ENCODE measurements at regions not wholly inside any gene's neighbourhood (a gene's known extent, or its start where the extent isn't known, plus 50 kb on each side); places are given as distances from the start of the nearest gene placed in this dataset.

DNA sequence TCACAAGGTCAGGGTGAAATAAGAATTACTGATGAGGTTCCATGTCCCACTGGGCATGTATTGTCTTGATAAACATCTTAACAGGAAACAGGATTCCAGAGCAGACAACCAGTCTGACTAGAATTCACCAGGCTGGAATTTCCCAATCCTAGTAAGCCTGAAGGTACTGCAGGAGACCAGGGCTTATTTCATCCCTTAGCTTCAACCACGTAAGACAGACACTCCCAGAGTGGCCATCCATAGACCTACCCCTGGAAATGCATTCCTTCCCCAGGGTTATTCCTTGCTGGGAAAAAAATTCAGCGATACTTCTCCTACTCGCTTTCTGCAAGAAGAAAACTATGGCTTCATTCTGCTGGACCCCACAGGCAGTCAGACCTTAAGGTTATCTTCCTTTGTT, 785.4 kb downstream of the NR2F1-AS1 start:
- no peaks in the 10 kb centered on the region for H3K9me3 ChIP-seq (ENCODE audit: low read length)
- ChIA-PET POLR2A (interaction anchor here (0.8 kb wide), 1 partner anchor 19 kb away, joined by 3 read pairs; no protein-coding TSS in a partner anchor), CTCF (ENCODE audit: unreplicated experiment) (no interaction called here)
- BruUV-seq (replicated peaks): no TSS peak
- intact Hi-C loops (cut with micrococcal nuclease; ENCODE audit: unreplicated experiment): no loop called here
- no peak for DNase-seq (ENCODE audit: low spot score)
- no peak overlapping the region for H3K4me2 ChIP-seq (ENCODE audit: low read length)
- TF ChIP-seq, protein P1, sequence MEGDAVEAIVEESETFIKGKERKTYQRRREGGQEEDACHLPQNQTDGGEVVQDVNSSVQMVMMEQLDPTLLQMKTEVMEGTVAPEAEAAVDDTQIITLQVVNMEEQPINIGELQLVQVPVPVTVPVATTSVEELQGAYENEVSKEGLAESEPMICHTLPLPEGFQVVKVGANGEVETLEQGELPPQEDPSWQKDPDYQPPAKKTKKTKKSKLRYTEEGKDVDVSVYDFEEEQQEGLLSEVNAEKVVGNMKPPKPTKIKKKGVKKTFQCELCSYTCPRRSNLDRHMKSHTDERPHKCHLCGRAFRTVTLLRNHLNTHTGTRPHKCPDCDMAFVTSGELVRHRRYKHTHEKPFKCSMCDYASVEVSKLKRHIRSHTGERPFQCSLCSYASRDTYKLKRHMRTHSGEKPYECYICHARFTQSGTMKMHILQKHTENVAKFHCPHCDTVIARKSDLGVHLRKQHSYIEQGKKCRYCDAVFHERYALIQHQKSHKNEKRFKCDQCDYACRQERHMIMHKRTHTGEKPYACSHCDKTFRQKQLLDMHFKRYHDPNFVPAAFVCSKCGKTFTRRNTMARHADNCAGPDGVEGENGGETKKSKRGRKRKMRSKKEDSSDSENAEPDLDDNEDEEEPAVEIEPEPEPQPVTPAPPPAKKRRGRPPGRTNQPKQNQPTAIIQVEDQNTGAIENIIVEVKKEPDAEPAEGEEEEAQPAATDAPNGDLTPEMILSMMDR (conservative IDR thresholded peaks at IDR 0.05; ENCODE audit: low read length): no peak
- no peak for TF ChIP-seq EZH2phosphoT487 (IDR thresholded peaks at IDR 0.05; ENCODE audit: borderline replicate concordance, low read depth, low read length)
- H3K4me3 ChIP-seq (ENCODE audit: low read depth, low read length, poor library complexity, severe bottlenecking): no peak overlapping the region
- H3K79me2 ChIP-seq (ENCODE audit: insufficient read depth, low read depth, low read length): no peaks in the 10 kb centered on the region
- no peaks in the 10 kb centered on the region for H3K4me1 ChIP-seq (ENCODE audit: insufficient read depth, low read length, poor library complexity, severe bottlenecking)
- H2AFZ ChIP-seq (ENCODE audit: low read length): no peak overlapping the region
- no peak overlapping the region for H3K27ac ChIP-seq (ENCODE audit: low read depth, low read length, poor library complexity, severe bottlenecking)
- no peaks in the 10 kb centered on the region for H3K9me2 ChIP-seq (ENCODE audit: insufficient read depth, low read length)
- H4K20me1 ChIP-seq (ENCODE audit: insufficient read depth, low read length): no peaks in the 10 kb centered on the region
- no peaks in the 10 kb centered on the region for H3K36me3 ChIP-seq (ENCODE audit: insufficient read depth, low read length)

DNA sequence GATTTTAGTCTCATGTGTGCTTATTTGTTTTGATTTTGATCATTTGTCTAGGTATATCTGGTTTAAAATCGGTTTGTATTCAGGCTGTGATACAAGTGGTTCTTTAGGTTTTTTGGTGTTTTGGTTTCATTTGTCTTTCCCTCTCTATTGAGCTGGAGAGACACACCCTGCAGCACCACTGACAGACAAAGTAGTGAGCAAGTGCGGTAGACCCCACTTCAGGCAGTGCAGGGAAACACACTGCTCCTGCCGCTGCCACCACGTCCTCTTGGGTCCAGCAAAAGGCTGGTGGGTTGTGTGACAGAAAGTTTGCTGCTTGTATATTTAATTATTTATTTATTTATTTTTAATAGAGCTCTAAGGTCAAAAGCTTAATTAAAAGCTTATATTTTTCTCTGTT, 801.0 kb downstream of the NR2F1-AS1 start:
- H4K20me1 ChIP-seq (ENCODE audit: insufficient read depth, low read length): no peaks in the 10 kb centered on the region
- H3K4me1 ChIP-seq (ENCODE audit: insufficient read depth, low read length, poor library complexity, severe bottlenecking): no peaks in the 10 kb centered on the region
- no peaks in the 10 kb centered on the region for H3K9me3 ChIP-seq (ENCODE audit: low read length)
- TF ChIP-seq, protein P1 (conservative IDR thresholded peaks at IDR 0.05; ENCODE audit: low read length): no peak
- no peak for TF ChIP-seq EZH2phosphoT487 (IDR thresholded peaks at IDR 0.05; ENCODE audit: borderline replicate concordance, low read depth, low read length)
- H3K27ac ChIP-seq (ENCODE audit: low read depth, low read length, poor library complexity, severe bottlenecking): no peak overlapping the region
- intact Hi-C loops (cut with micrococcal nuclease; ENCODE audit: unreplicated experiment): no loop called here
- H3K9me2 ChIP-seq (ENCODE audit: insufficient read depth, low read length): no peaks in the 10 kb centered on the region
- no peak overlapping the region for H3K4me3 ChIP-seq (ENCODE audit: low read depth, low read length, poor library complexity, severe bottlenecking)
- no peaks in the 10 kb centered on the region for H3K79me2 ChIP-seq (ENCODE audit: insufficient read depth, low read depth, low read length)
- H3K4me2 ChIP-seq (ENCODE audit: low read length): no peak overlapping the region
- H3K36me3 ChIP-seq (ENCODE audit: insufficient read depth, low read length): no peaks in the 10 kb centered on the region
- CTCF ChIA-PET (ENCODE audit: unreplicated experiment): no interaction called here
- BruUV-seq (replicated peaks): no TSS peak
- no peak overlapping the region for H2AFZ ChIP-seq (ENCODE audit: low read length)
- DNase-seq (ENCODE audit: low spot score): no peak
- POLR2A ChIA-PET: no interaction called here

DNA sequence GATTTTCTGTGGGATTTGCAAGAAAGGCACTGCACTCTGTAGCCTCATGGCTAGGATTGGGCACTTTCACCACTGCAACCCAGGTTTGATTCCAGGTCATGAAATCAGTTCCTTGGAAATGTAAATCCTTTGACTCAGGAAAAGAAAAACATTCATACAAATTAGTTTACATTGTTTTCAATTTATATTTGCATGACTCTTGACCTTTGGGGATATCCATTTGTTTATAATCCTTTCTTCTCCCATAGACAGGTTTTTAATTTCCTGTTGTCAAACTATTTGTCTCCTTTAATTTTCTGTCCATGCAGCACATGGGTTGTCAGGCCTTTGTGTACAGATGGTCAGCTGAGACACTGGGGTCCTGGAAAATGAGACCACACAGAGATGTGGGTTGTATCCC, 801.5 kb downstream of the NR2F1-AS1 start:
- DNase-seq (ENCODE audit: low spot score): no peak
- Histone ChIP-seq H3K27ac (ENCODE audit: low read depth, low read length, poor library complexity, severe bottlenecking) (no peak overlapping the region), H4K20me1 (ENCODE audit: insufficient read depth, low read length) (no peaks in the 10 kb centered on the region), H3K36me3 (ENCODE audit: insufficient read depth, low read length) (no peaks in the 10 kb centered on the region), H3K79me2 (ENCODE audit: insufficient read depth, low read depth, low read length) (no peaks in the 10 kb centered on the region), H3K4me2 (ENCODE audit: low read length) (no peak overlapping the region), H3K4me3 (ENCODE audit: low read depth, low read length, poor library complexity, severe bottlenecking) (no peak overlapping the region), H3K4me1 (ENCODE audit: insufficient read depth, low read length, poor library complexity, severe bottlenecking) (no peaks in the 10 kb centered on the region), H3K9me3 (ENCODE audit: low read length) (no peaks in the 10 kb centered on the region), H3K9me2 (ENCODE audit: insufficient read depth, low read length) (no peaks in the 10 kb centered on the region), H2AFZ (ENCODE audit: low read length) (no peak overlapping the region)
- intact Hi-C loops (cut with micrococcal nuclease; ENCODE audit: unreplicated experiment): no loop called here
- POLR2A ChIA-PET: no interaction called here
- TF ChIP-seq EZH2phosphoT487 (IDR thresholded peaks at IDR 0.05; ENCODE audit: borderline replicate concordance, low read depth, low read length): no peak
- TF ChIP-seq, protein P1 (conservative IDR thresholded peaks at IDR 0.05; ENCODE audit: low read length): no peak
- no TSS peak for BruUV-seq (replicated peaks)
- CTCF ChIA-PET (ENCODE audit: unreplicated experiment): no interaction called here

Measured in OCI-LY7 (cell line).